ENCODE measurements at regions not wholly inside any gene's neighbourhood (a gene's known extent, or its start where the extent isn't known, plus 50 kb on each side); places are given as distances from the start of the nearest gene placed in this dataset.

GRCh38 chr17:27381007-27381501 lies 75.2 kb upstream of the KSR1 start:
- TF ChIP-seq CTCF (IDR thresholded peaks at IDR 0.05) (peak in 3 of 4 experiments; percentile 52 to 79 (median 71)), POLR2AphosphoS5 (IDR thresholded peaks at IDR 0.05) (no peak), POLR2A (IDR thresholded peaks at IDR 0.05) (no peak)

Measured in gastroesophageal sphincter (tissue), 3 donors.